IMR-90 (cell line): ENCODE measurements at regions not wholly inside any gene's neighbourhood (a gene's known extent, or its start where the extent isn't known, plus 50 kb on each side); places are given as distances from the start of the nearest gene placed in this dataset.

Source experiments
- ATAC-seq: fragments of 200-7000 bp; cut with Tn5 transposase; 2 replicates; pipeline ENCODE4 v1.9.1; 2020; ENCODE audit warnings: low read depth, mild to moderate bottlenecking, moderate library complexity
- BruUV-seq: library from RNA; stranded (reverse); fragments of 400-500 nt; replicated peaks from 2 replicates; lab custom pipeline; 2021; lab: Mats Ljungman, UMichigan
- CTCF ChIA-PET: fragments of 300-600 bp; formaldehyde crosslinking; extraction: SDS; loops from one replicate; lab custom pipeline; 2021; ENCODE audit warnings: antibody characterized with exemption; lab: Yijun Ruan, JAX
- POLR2A ChIA-PET: fragments of 300-600 bp; sonication (Branson Sonifier 250); formaldehyde crosslinking; loops from one replicate; lab custom pipeline; 2022; ENCODE audit warnings: antibody characterized with exemption; ENCODE audit not compliant: unreplicated experiment; lab: Charles Lee
- DNase-seq: peaks from one replicate; pipeline ENCODE4 v3.0.0; 2013
- H2AFZ ChIP-seq: replicated peaks from 2 replicates; pipeline ENCODE3; 2013; ENCODE audit warnings: low read length, mild to moderate bottlenecking; ENCODE audit not compliant: poor library complexity
- H2AK5ac ChIP-seq: 2 replicates; pipeline ENCODE4 v1.6.1; 2013; ENCODE audit warnings: low read depth, low read length, inconsistent platforms
- H2AK9ac ChIP-seq: replicated peaks from 2 replicates; pipeline ENCODE3; 2013; ENCODE audit warnings: mild to moderate bottlenecking, low read depth, low read length, moderate library complexity; ENCODE audit not compliant: poor library complexity
- H2BK120ac ChIP-seq: 2 replicates; pipeline ENCODE4 v1.6.1; 2013; ENCODE audit warnings: low read depth, low read length, inconsistent platforms
- H2BK15ac ChIP-seq: 3 replicates; pipeline ENCODE4 v1.6.1; 2013; ENCODE audit warnings: low read depth, low read length, inconsistent platforms
- H2BK20ac ChIP-seq: 2 replicates; pipeline ENCODE4 v1.6.1; 2013; ENCODE audit warnings: low read depth, mild to moderate bottlenecking, inconsistent platforms, low read length, moderate library complexity
- H2BK5ac ChIP-seq: 2 replicates; pipeline ENCODE4 v1.6.1; 2013; ENCODE audit warnings: mild to moderate bottlenecking, low read depth, low read length, inconsistent platforms; ENCODE audit not compliant: poor library complexity, severe bottlenecking
- H3K14ac ChIP-seq: replicated peaks from 2 replicates; pipeline ENCODE4 v1.6.1; 2013; ENCODE audit warnings: low read depth, low read length, inconsistent platforms
- H3K18ac ChIP-seq: 2 replicates; pipeline ENCODE4 v1.6.1; 2013; ENCODE audit warnings: low read depth, low read length, control low read depth
- H3K23ac ChIP-seq: 2 replicates; pipeline ENCODE4 v1.6.1; 2013; ENCODE audit warnings: low read depth, low read length, inconsistent platforms
- H3K27ac ChIP-seq: 2 replicates; pipeline ENCODE4 v1.5.1; 2013; ENCODE audit warnings: mild to moderate bottlenecking, control low read depth, low read length; ENCODE audit not compliant: insufficient read depth
- H3K27me3 ChIP-seq: 2 replicates; pipeline ENCODE4 v1.6.1; 2013; ENCODE audit warnings: low read length; ENCODE audit not compliant: control insufficient read depth, insufficient read depth
- H3K36me3 ChIP-seq: 2 replicates; pipeline ENCODE4 v1.6.1; 2013; ENCODE audit warnings: low read length, mixed read lengths; ENCODE audit not compliant: control insufficient read depth, insufficient read depth
- H3K4ac ChIP-seq: 2 replicates; pipeline ENCODE4 v1.6.1; 2013; ENCODE audit warnings: low read depth, low read length, inconsistent platforms
- H3K4me1 ChIP-seq: 2 replicates; pipeline ENCODE4 v1.6.1; 2013; ENCODE audit warnings: low read length, mixed read lengths; ENCODE audit not compliant: control insufficient read depth, insufficient read depth
- H3K4me2 ChIP-seq: 2 replicates; pipeline ENCODE4 v1.6.1; 2013; ENCODE audit warnings: low read depth, mild to moderate bottlenecking, control low read depth, low read length, moderate library complexity
- H3K4me3 ChIP-seq: 2 replicates; pipeline ENCODE4 v1.5.1; 2013; ENCODE audit warnings: low read depth, mild to moderate bottlenecking, control low read depth, low read length, moderate library complexity; ENCODE audit not compliant: insufficient read depth
- H3K56ac ChIP-seq: 2 replicates; pipeline ENCODE4 v1.6.1; 2013; ENCODE audit warnings: low read length, inconsistent platforms; ENCODE audit not compliant: insufficient read depth; ENCODE audit errors: extremely low read depth
- H3K79me1 ChIP-seq, 2 experiments: 2 replicates each; pipeline ENCODE4 v1.6.1; 2013; ENCODE audit warnings: low read length in 2 of 2, inconsistent platforms in 1 of 2, low read depth in 1 of 2
- H3K9ac ChIP-seq: 2 replicates; pipeline ENCODE4 v1.6.1; 2013; ENCODE audit warnings: low read depth, low read length, control low read depth
- H3K9me1 ChIP-seq: 2 replicates; pipeline ENCODE4 v1.6.1; 2013; ENCODE audit warnings: low read length, inconsistent platforms; ENCODE audit not compliant: insufficient read depth
- H3K9me3 ChIP-seq: 2 replicates; pipeline ENCODE4 v1.6.1; 2013; ENCODE audit warnings: low read length; ENCODE audit not compliant: control insufficient read depth, insufficient read depth
- H4K20me1 ChIP-seq: 2 replicates; pipeline ENCODE4 v1.6.1; 2013; ENCODE audit warnings: low read length, inconsistent platforms; ENCODE audit not compliant: insufficient read depth
- H4K5ac ChIP-seq: 2 replicates; pipeline ENCODE4 v1.6.1; 2013; ENCODE audit warnings: mild to moderate bottlenecking, low read depth, low read length, control low read depth
- H4K8ac ChIP-seq, 2 experiments: 2 replicates each; pipeline ENCODE4 v1.6.1; 2013; ENCODE audit warnings: low read depth in 2 of 2, low read length in 2 of 2, control low read depth in 1 of 2, inconsistent platforms in 1 of 2
- H4K91ac ChIP-seq: 2 replicates; pipeline ENCODE4 v1.6.1; 2013; ENCODE audit warnings: low read depth, low read length, inconsistent platforms; ENCODE audit not compliant: insufficient read depth
- CHD1 ChIP-seq: IDR thresholded peaks from 2 replicates; pipeline ENCODE4 v1.6.1; 2012; ENCODE audit warnings: low read depth, low read length, improper control_type of control experiment
- CTCF ChIP-seq: conservative IDR thresholded peaks from 2 replicates; pipeline ENCODE4 v1.5.1; 2012; ENCODE audit warnings: mild to moderate bottlenecking, low read depth, low read length, improper control_type of control experiment
- FOS ChIP-seq: fragments of 150-350 bp; IDR thresholded peaks from 2 replicates; pipeline ENCODE4 v1.6.1; 2016; ENCODE audit warnings: low read depth, low read length
- MAFK ChIP-seq: IDR thresholded peaks from 2 replicates; pipeline ENCODE4 v1.6.1; 2012; ENCODE audit warnings: low read depth, low read length, improper control_type of control experiment
- MAZ ChIP-seq: IDR thresholded peaks from 2 replicates; pipeline ENCODE4 v1.6.1; 2012; ENCODE audit warnings: low read depth, mild to moderate bottlenecking, low read length, improper control_type of control experiment, moderate library complexity, borderline replicate concordance
- MXI1 ChIP-seq: IDR thresholded peaks from 2 replicates; pipeline ENCODE4 v1.6.1; 2012; ENCODE audit warnings: low read depth, mild to moderate bottlenecking, low read length, moderate library complexity, borderline replicate concordance
- POLR2A ChIP-seq: IDR thresholded peaks from 2 replicates; pipeline ENCODE4 v1.6.1; 2012; ENCODE audit warnings: mild to moderate bottlenecking, low read depth, low read length
- RAD21 ChIP-seq: IDR thresholded peaks from 2 replicates; pipeline ENCODE4 v1.6.1; 2012; ENCODE audit warnings: low read length, improper control_type of control experiment
- RFX5 ChIP-seq: IDR thresholded peaks from 2 replicates; pipeline ENCODE4 v1.8.0; 2012; ENCODE audit warnings: low read depth, mild to moderate bottlenecking, low read length, moderate library complexity
- SMC3 ChIP-seq: fragments of 150-350 bp; IDR thresholded peaks from 2 replicates; pipeline ENCODE4 v1.6.1; 2016; ENCODE audit warnings: low read depth, mild to moderate bottlenecking, antibody characterized with exemption, low read length, moderate library complexity
- WGBS, 2 experiments: methylation state at CpG; one replicate each; pipeline versions ENCODE4 v1.1.5 to v1.1.7; 2013; ENCODE audit warnings: missing lambda C conversion rate in 2 of 2; ENCODE audit not compliant: insufficient read length in 1 of 2; ENCODE audit errors: extremely low coverage in 2 of 2; 5-methylcytosine and 5-hydroxymethylcytosine counted together
- dilution Hi-C: fragments of 300-500 bp; cut with HindIII; formaldehyde crosslinking; loops from one replicate; pipeline ENCODE4 v1.14.3; 2018; ENCODE audit warnings: low sequenced_read_pairs; ENCODE audit not compliant: unreplicated experiment
- in situ Hi-C: fragments of 300-500 bp; cut with MboI; formaldehyde crosslinking; loops from 3 replicates; pipeline ENCODE4 v1.14.3; 2019; ENCODE audit warnings: low sequenced_read_pairs, inconsistent platforms, mixed read lengths
- intact Hi-C: fragments of 100-400 bp; cut with micrococcal nuclease; formaldehyde crosslinking; loops from 2 replicates; pipeline ENCODE4 v1.10.0; 2022

- peak overlapping the region; percentile 23 to 80; a peak in 3 of 4 replicates for H4K8ac ChIP-seq
- ChIA-PET CTCF (no interaction called here), POLR2A (no interaction called here)
- H3K27me3 ChIP-seq, result no peaks in the 10 kb centered on the region
- H4K5ac ChIP-seq, result peak overlapping the region; percentile 81
- intact Hi-C loops (loop anchor here (1.0 to 2.0 kb wide), 3 partner anchors 17 to 66 kb away; no protein-coding TSS in a partner anchor), dilution Hi-C loops (no loop called here), in situ Hi-C loops (no loop called here)
- H2AK9ac ChIP-seq, result no peak overlapping the region
- peak overlapping the region; percentile 79 for H3K4ac ChIP-seq
- H3K4me2 ChIP-seq, result peak overlapping the region; percentile 77
- BruUV-seq, result no TSS peak
- H4K91ac ChIP-seq, result peak overlapping the region; percentile 93
- no peak overlapping the region for H2BK15ac ChIP-seq
- peak overlapping the region; percentile 96 for H2BK20ac ChIP-seq
- H3K23ac ChIP-seq, result no peak overlapping the region
- TF ChIP-seq MAZ (peak; percentile 95), CHD1 (no peak), MAFK (no peak), MXI1 (no peak), FOS (no peak), POLR2A (no peak), RAD21 (peak; percentile 69), CTCF (peak; percentile 64), RFX5 (no peak), SMC3 (peak; percentile 36; the same call in 1 of the 2 replicates)
- no peak overlapping the region for H2AK5ac ChIP-seq
- H3K4me1 ChIP-seq, result no peaks in the 10 kb centered on the region
- no peaks in the 10 kb centered on the region for H3K9me3 ChIP-seq
- no peaks in the 10 kb centered on the region for H3K36me3 ChIP-seq
- H4K20me1 ChIP-seq, result no peaks in the 10 kb centered on the region
- H3K56ac ChIP-seq, result peak overlapping the region; percentile 91
- peak overlapping the region; percentile 60 for H3K4me3 ChIP-seq
- H3K14ac ChIP-seq, result 0 out of 2 replicates have a peak overlapping the region, but pooled peaks have one; percentile 72
- H3K9me1 ChIP-seq, result no peaks in the 10 kb centered on the region
- DNase-seq (peak; percentile 86), ATAC-seq (peak; percentile 73)
- no peaks in the 10 kb centered on the region for H3K79me1 ChIP-seq
- H3K18ac ChIP-seq, result peak overlapping the region; percentile 84
- no CpG with 5 or more reads among the region's 14 CpGs for WGBS, 2 experiments
- H2AFZ ChIP-seq, result peak overlapping the region; percentile 94
- H3K9ac ChIP-seq, result peak overlapping the region; percentile 72
- H3K27ac ChIP-seq, result peak overlapping the region; percentile 95
- H2BK120ac ChIP-seq, result peak overlapping the region; percentile 96
- peak overlapping the region; percentile 93 for H2BK5ac ChIP-seq
These were observed 202.7 kb downstream of the OR13H1 start for GRCh38 chrX:131746491-131746968.
